Naive thymus-derived CD4-positive, alpha-beta T cell (primary cell): ENCODE measurements at regions not wholly inside any gene's neighbourhood (a gene's known extent, or its start where the extent isn't known, plus 50 kb on each side); places are given as distances from the start of the nearest gene placed in this dataset.
"Not testable (repeated sequence)": the region's sequence is repeated elsewhere in the genome, so short reads cannot be mapped to it uniquely, and the experiment has no call there.

ENCODE experiments used
- ATAC-seq: fragments of 150-1000 bp; cut with Tn5 transposase; 2 replicates; pipeline ENCODE4 v1.10.0; 2021; ENCODE audit warnings: mild to moderate bottlenecking, moderate library complexity
- CTCF ChIA-PET: fragments of 350-600 bp; sonication (Branson Sonifier 250); formaldehyde crosslinking; loops from one replicate; lab custom pipeline; 2021; ENCODE audit warnings: antibody characterized with exemption; lab: Charles Lee
- POLR2A ChIA-PET: fragments of 350-600 bp; sonication (Branson Sonifier 250); formaldehyde crosslinking; loops from one replicate; lab custom pipeline; 2021; ENCODE audit warnings: antibody characterized with exemption, inconsistent platforms; lab: Charles Lee
- DNase-seq, 9 donors: peaks; one replicate each; pipeline versions ENCODE4 v3.0.0 to v3.0.0-alpha.2; 2020 to 2022; ENCODE audit warnings: mixed read lengths in 1 of 9
- H3K27ac ChIP-seq: one replicate; pipeline ENCODE4 v1.7.0; 2013; ENCODE audit warnings: mild to moderate bottlenecking, low read depth, low read length, moderate library complexity
- H3K27me3 ChIP-seq, 2 donors: one replicate each; pipeline ENCODE4 v1.7.0; 2013; ENCODE audit warnings: low read length in 2 of 2, mild to moderate bottlenecking in 2 of 2, moderate library complexity in 2 of 2; ENCODE audit not compliant: control insufficient read depth in 2 of 2, insufficient read depth in 2 of 2
- H3K36me3 ChIP-seq, 3 experiments: 1 replicate in 2 of 3; 2 replicates in 1 of 3; pipeline ENCODE4 v1.7.0; 2013; ENCODE audit warnings: low read length in 3 of 3, mild to moderate bottlenecking in 3 of 3, moderate library complexity in 1 of 3; ENCODE audit not compliant: insufficient read depth in 3 of 3, control insufficient read depth in 2 of 3
- H3K4me1 ChIP-seq, 2 donors: one replicate each; pipeline ENCODE4 v1.7.0; 2013; ENCODE audit warnings: low read length in 2 of 2, mild to moderate bottlenecking in 2 of 2, moderate library complexity in 1 of 2; ENCODE audit not compliant: control insufficient read depth in 2 of 2, insufficient read depth in 2 of 2
- H3K4me3 ChIP-seq: 2 replicates; pipeline ENCODE4 v1.7.0; 2013; ENCODE audit warnings: mild to moderate bottlenecking, low read length
- H3K9me3 ChIP-seq, 3 experiments: 1 replicate in 2 of 3; 2 replicates in 1 of 3; pipeline ENCODE4 v1.7.0; 2013; ENCODE audit warnings: low read length in 3 of 3; ENCODE audit not compliant: control insufficient read depth in 2 of 3
- H3K27ac Mint-ChIP-seq, 9 donors: one replicate each; pipeline ENCODE4 v1.8.0; 2020 to 2022; ENCODE audit warnings: mixed read lengths in 9 of 9, mild to moderate bottlenecking in 8 of 9, moderate library complexity in 5 of 9, inconsistent platforms in 2 of 9
- H3K27me3 Mint-ChIP-seq, 5 donors: one replicate each; pipeline ENCODE4 v1.8.0; 2021 to 2022; ENCODE audit warnings: mixed read lengths in 5 of 5, mild to moderate bottlenecking in 1 of 5
- H3K36me3 Mint-ChIP-seq, 5 donors: one replicate each; pipeline ENCODE4 v1.8.0; 2020 to 2022; ENCODE audit warnings: mixed read lengths in 5 of 5, mild to moderate bottlenecking in 3 of 5, inconsistent platforms in 1 of 5
- H3K4me1 Mint-ChIP-seq, 7 donors: one replicate each; pipeline ENCODE4 v1.8.0; 2020 to 2022; ENCODE audit warnings: mixed read lengths in 7 of 7, mild to moderate bottlenecking in 3 of 7, inconsistent platforms in 1 of 7
- H3K4me3 Mint-ChIP-seq, 10 donors: one replicate each; pipeline ENCODE4 v1.8.0; 2020 to 2022; ENCODE audit warnings: mild to moderate bottlenecking in 10 of 10, mixed read lengths in 10 of 10, moderate library complexity in 6 of 10, inconsistent platforms in 2 of 10
- H3K9me3 Mint-ChIP-seq, 11 donors: one replicate each; pipeline ENCODE4 v1.8.0; 2020 to 2022; ENCODE audit warnings: mixed read lengths in 11 of 11, mild to moderate bottlenecking in 4 of 11, inconsistent platforms in 1 of 11, moderate library complexity in 1 of 11
- intact Hi-C, 2 donors: fragments of 100-400 bp; cut with micrococcal nuclease; formaldehyde crosslinking; loops; one replicate each; pipeline ENCODE4 v1.15.1; 2023

- Histone ChIP-seq H3K4me1 (no peaks in the 10 kb centered on the region), H3K9me3 (no peaks in the 10 kb centered on the region), H3K27ac (no peak overlapping the region), H3K36me3 (no peaks in the 10 kb centered on the region), H3K27me3 (no peaks in the 10 kb centered on the region), H3K4me3 (no peak overlapping the region)
- Mint-ChIP-seq H3K9me3 (peaks cover 3 to 26% (median 13%) of the 10 kb centered on the region in 11 donors), H3K36me3 (no peaks in the 10 kb centered on the region), H3K27me3 (no peaks in the 10 kb centered on the region), H3K4me1 (no peaks in the 10 kb centered on the region), H3K27ac (no peak overlapping the region), H3K4me3 (no peak overlapping the region)
- no peak for DNase-seq
- ChIA-PET CTCF (no interaction called here), POLR2A (no interaction called here)
- ATAC-seq, result no peak
- intact Hi-C loops, result no loop called here
Measured at GRCh38 chr3:103271575-103271974, 836.8 kb downstream of the ZPLD1 start.

GRCh38 chr3:103295974-103296570 lies 861.3 kb downstream of the ZPLD1 start:
- Mint-ChIP-seq H3K27ac (no peak overlapping the region), H3K4me3 (no peak overlapping the region), H3K36me3 (no peaks in the 10 kb centered on the region), H3K4me1 (no peaks in the 10 kb centered on the region), H3K27me3 (no peaks in the 10 kb centered on the region), H3K9me3 (peaks cover 0 to 1% (median 0%) of the 10 kb centered on the region in 11 donors)
- no peaks in the 10 kb centered on the region for H3K4me1 ChIP-seq
- no peaks in the 10 kb centered on the region for H3K9me3 ChIP-seq
- CTCF ChIA-PET, result no interaction called here
- no peak overlapping the region for H3K4me3 ChIP-seq
- intact Hi-C loops, result no loop called here
- DNase-seq, result no peak
- no peaks in the 10 kb centered on the region for H3K36me3 ChIP-seq
- no peak for ATAC-seq
- POLR2A ChIA-PET, result no interaction called here
- H3K27me3 ChIP-seq, result no peaks in the 10 kb centered on the region
- no peak overlapping the region for H3K27ac ChIP-seq

GRCh38 chr3:103297502-103297901 lies 862.7 kb downstream of the ZPLD1 start:
- H3K27me3 Mint-ChIP-seq, H3K36me3 Mint-ChIP-seq, H3K27ac Mint-ChIP-seq, ATAC-seq, POLR2A ChIA-PET, H3K9me3 Mint-ChIP-seq, H3K27me3 ChIP-seq, H3K4me3 ChIP-seq, H3K9me3 ChIP-seq, intact Hi-C loops, H3K4me1 ChIP-seq, DNase-seq, H3K27ac ChIP-seq, CTCF ChIA-PET, H3K4me1 Mint-ChIP-seq, H3K4me3 Mint-ChIP-seq, H3K36me3 ChIP-seq: not testable (repeated sequence)

- POLR2A ChIA-PET, result no interaction called here
- no peak overlapping the region for H3K4me3 ChIP-seq
- CTCF ChIA-PET, result no interaction called here
- H3K4me1 ChIP-seq, result no peaks in the 10 kb centered on the region
- intact Hi-C loops, result no loop called here
- Mint-ChIP-seq H3K27me3 (no peaks in the 10 kb centered on the region), H3K27ac (no peak overlapping the region), H3K36me3 (no peaks in the 10 kb centered on the region), H3K4me1 (no peaks in the 10 kb centered on the region), H3K4me3 (no peak overlapping the region), H3K9me3 (peaks cover 0 to 16% (median 3%) of the 10 kb centered on the region in 11 donors)
- no peaks in the 10 kb centered on the region for H3K9me3 ChIP-seq
- H3K27me3 ChIP-seq, result no peaks in the 10 kb centered on the region
- ATAC-seq (no peak), DNase-seq (no peak)
- no peak overlapping the region for H3K27ac ChIP-seq
- no peaks in the 10 kb centered on the region for H3K36me3 ChIP-seq
Measured at GRCh38 chr3:103306104-103306503, 871.3 kb downstream of the ZPLD1 start.

GRCh38 chr3:103308921-103309320 lies 874.1 kb downstream of the ZPLD1 start:
- CTCF ChIA-PET, result no interaction called here
- Mint-ChIP-seq H3K9me3 (peaks cover 0 to 7% (median 0%) of the 10 kb centered on the region in 11 donors), H3K4me1 (no peaks in the 10 kb centered on the region), H3K27me3 (no peaks in the 10 kb centered on the region), H3K27ac (no peak overlapping the region), H3K4me3 (no peak overlapping the region), H3K36me3 (no peaks in the 10 kb centered on the region)
- H3K27me3 ChIP-seq, result no peaks in the 10 kb centered on the region
- H3K4me3 ChIP-seq, result no peak overlapping the region
- POLR2A ChIA-PET, result no interaction called here
- no peak overlapping the region for H3K27ac ChIP-seq
- intact Hi-C loops, result no loop called here
- no peak for ATAC-seq
- H3K9me3 ChIP-seq, result no peaks in the 10 kb centered on the region
- H3K4me1 ChIP-seq, result no peaks in the 10 kb centered on the region
- no peak for DNase-seq
- H3K36me3 ChIP-seq, result no peaks in the 10 kb centered on the region

GRCh38 chr3:103319912-103320311 lies 885.1 kb downstream of the ZPLD1 start:
- intact Hi-C loops, result no loop called here

GRCh38 chr3:103337179-103337845 lies 902.5 kb downstream of the ZPLD1 start:
- no peak for DNase-seq
- Mint-ChIP-seq H3K4me3 (no peak overlapping the region), H3K4me1 (no peaks in the 10 kb centered on the region), H3K9me3 (peaks cover 0 to 6% (median 0%) of the 10 kb centered on the region in 11 donors), H3K27me3 (no peaks in the 10 kb centered on the region), H3K36me3 (no peaks in the 10 kb centered on the region), H3K27ac (no peak overlapping the region)
- CTCF ChIA-PET, result no interaction called here
- no peak overlapping the region for H3K27ac ChIP-seq
- H3K4me3 ChIP-seq, result no peak overlapping the region
- no peaks in the 10 kb centered on the region for H3K36me3 ChIP-seq
- ATAC-seq, result no peak
- H3K27me3 ChIP-seq, result no peaks in the 10 kb centered on the region
- no peaks in the 10 kb centered on the region for H3K9me3 ChIP-seq
- intact Hi-C loops, result no loop called here
- H3K4me1 ChIP-seq, result no peaks in the 10 kb centered on the region
- POLR2A ChIA-PET, result no interaction called here

More at GRCh38 chr3:103319912-103320311, 885.1 kb downstream of the ZPLD1 start:
- peaks cover 0 to 7% (median 0%) of the 10 kb centered on the region in 11 donors for H3K9me3 Mint-ChIP-seq
- Histone ChIP-seq H3K36me3 (no peaks in the 10 kb centered on the region), H3K4me1 (no peaks in the 10 kb centered on the region), H3K9me3 (no peaks in the 10 kb centered on the region), H3K27ac (no peak overlapping the region), H3K4me3 (no peak overlapping the region), H3K27me3 (no peaks in the 10 kb centered on the region)
- ChIA-PET POLR2A (no interaction called here), CTCF (no interaction called here)
- H3K27ac Mint-ChIP-seq, result no peak overlapping the region
- no peaks in the 10 kb centered on the region for H3K4me1 Mint-ChIP-seq
- no peaks in the 10 kb centered on the region for H3K27me3 Mint-ChIP-seq
- H3K4me3 Mint-ChIP-seq, result no peak overlapping the region
- ATAC-seq (no peak), DNase-seq (no peak)
- H3K36me3 Mint-ChIP-seq, result no peaks in the 10 kb centered on the region
